ENCODE measurements at regions not wholly inside any gene's neighbourhood (a gene's known extent, or its start where the extent isn't known, plus 50 kb on each side); places are given as distances from the start of the nearest gene placed in this dataset.
"Not testable (repeated sequence)": the region's sequence is repeated elsewhere in the genome, so short reads cannot be mapped to it uniquely, and the experiment has no call there.

GRCh38 chr1:173383351-173383750, 93.8 kb upstream of the PRDX6 start:
- DNase-seq: no peak
- no peak for TF ChIP-seq CTCF (IDR thresholded peaks at IDR 0.05; ENCODE audit: partially characterized antibody, unreplicated experiment)
- H3K9me3 Mint-ChIP-seq (ENCODE audit: unreplicated experiment): peaks cover 4% of the 10 kb centered on the region
- no peaks in the 10 kb centered on the region for H3K27me3 Mint-ChIP-seq (ENCODE audit: unreplicated experiment)
- no peaks in the 10 kb centered on the region for H3K36me3 Mint-ChIP-seq (ENCODE audit: unreplicated experiment)
- H3K4me3 Mint-ChIP-seq (ENCODE audit: unreplicated experiment): no peak overlapping the region
- H3K27ac Mint-ChIP-seq (ENCODE audit: unreplicated experiment): no peak overlapping the region
- H3K4me1 Mint-ChIP-seq (ENCODE audit: low read depth, unreplicated experiment): no peaks in the 10 kb centered on the region

GRCh38 chr1:173388352-173388751, 88.8 kb upstream of the PRDX6 start:
- H3K27ac Mint-ChIP-seq (ENCODE audit: unreplicated experiment): no peak overlapping the region
- no peaks in the 10 kb centered on the region for H3K4me1 Mint-ChIP-seq (ENCODE audit: low read depth, unreplicated experiment)
- no peak for DNase-seq
- no peaks in the 10 kb centered on the region for H3K27me3 Mint-ChIP-seq (ENCODE audit: unreplicated experiment)
- peaks cover 2% of the 10 kb centered on the region for H3K9me3 Mint-ChIP-seq (ENCODE audit: unreplicated experiment)
- TF ChIP-seq CTCF (IDR thresholded peaks at IDR 0.05; ENCODE audit: partially characterized antibody, unreplicated experiment): no peak
- no peak overlapping the region for H3K4me3 Mint-ChIP-seq (ENCODE audit: unreplicated experiment)
- no peaks in the 10 kb centered on the region for H3K36me3 Mint-ChIP-seq (ENCODE audit: unreplicated experiment)

- no peaks in the 10 kb centered on the region for H3K27me3 Mint-ChIP-seq (ENCODE audit: unreplicated experiment)
- no peak for TF ChIP-seq CTCF (IDR thresholded peaks at IDR 0.05; ENCODE audit: partially characterized antibody, unreplicated experiment)
- no peaks in the 10 kb centered on the region for H3K36me3 Mint-ChIP-seq (ENCODE audit: unreplicated experiment)
- no peak overlapping the region for H3K27ac Mint-ChIP-seq (ENCODE audit: unreplicated experiment)
- DNase-seq: no peak
- no peak overlapping the region for H3K4me3 Mint-ChIP-seq (ENCODE audit: unreplicated experiment)
- H3K9me3 Mint-ChIP-seq (ENCODE audit: unreplicated experiment): peaks cover 2% of the 10 kb centered on the region
- no peaks in the 10 kb centered on the region for H3K4me1 Mint-ChIP-seq (ENCODE audit: low read depth, unreplicated experiment)
These were observed 84.1 kb upstream of the PRDX6 start for GRCh38 chr1:173392895-173393658.

- Mint-ChIP-seq H3K4me1 (ENCODE audit: low read depth, unreplicated experiment) (no peaks in the 10 kb centered on the region), H3K4me3 (ENCODE audit: unreplicated experiment) (no peak overlapping the region), H3K36me3 (ENCODE audit: unreplicated experiment) (no peaks in the 10 kb centered on the region), H3K27ac (ENCODE audit: unreplicated experiment) (no peak overlapping the region), H3K9me3 (ENCODE audit: unreplicated experiment) (peaks cover 2% of the 10 kb centered on the region), H3K27me3 (ENCODE audit: unreplicated experiment) (no peaks in the 10 kb centered on the region)
- DNase-seq: no peak
- TF ChIP-seq CTCF (IDR thresholded peaks at IDR 0.05; ENCODE audit: partially characterized antibody, unreplicated experiment): no peak
These were observed 83.5 kb upstream of the PRDX6 start for GRCh38 chr1:173393659-173394000.

GRCh38 chr1:173394813-173395212, 82.3 kb upstream of the PRDX6 start:
- not testable (repeated sequence) for H3K27ac Mint-ChIP-seq (ENCODE audit: unreplicated experiment)

More at GRCh38 chr1:173394813-173395212, 82.3 kb upstream of the PRDX6 start:
- not testable (repeated sequence) for H3K9me3 Mint-ChIP-seq (ENCODE audit: unreplicated experiment); DNase-seq; H3K4me3 Mint-ChIP-seq (ENCODE audit: unreplicated experiment); H3K27me3 Mint-ChIP-seq (ENCODE audit: unreplicated experiment); H3K36me3 Mint-ChIP-seq (ENCODE audit: unreplicated experiment); H3K4me1 Mint-ChIP-seq (ENCODE audit: low read depth, unreplicated experiment)
